GM06990 (cell line): ENCODE measurements at regions not wholly inside any gene's neighbourhood (a gene's known extent, or its start where the extent isn't known, plus 50 kb on each side); places are given as distances from the start of the nearest gene placed in this dataset.

Experiments used
- DNase-seq: peaks from one replicate; pipeline ENCODE4 v3.0.0-alpha.2; 2011; ENCODE audit not compliant: insufficient read length; ENCODE audit errors: extremely low read depth
- H3K27me3 ChIP-seq: replicated peaks from 2 replicates; pipeline ENCODE4 v1.6.0; 2011; ENCODE audit warnings: low read length; ENCODE audit not compliant: control insufficient read depth, insufficient read depth
- H3K36me3 ChIP-seq: 2 replicates; pipeline ENCODE4 v1.5.1; 2011; ENCODE audit warnings: low read length; ENCODE audit not compliant: control insufficient read depth, insufficient read depth
- H3K4me3 ChIP-seq: replicated peaks from 2 replicates; pipeline ENCODE4 v1.5.1; 2011; ENCODE audit warnings: low read depth, mild to moderate bottlenecking, control low read depth, low read length
- CTCF ChIP-seq: IDR thresholded peaks from 2 replicates; pipeline ENCODE4 v1.5.1; 2011; ENCODE audit warnings: low read length, control low read depth, mild to moderate bottlenecking, inconsistent platforms; ENCODE audit not compliant: insufficient read depth, poor library complexity, severe bottlenecking

GRCh38 chr17:65332375-65332774 is 195.2 kb downstream of the RGS9 start:
- no peak for TF ChIP-seq CTCF
- Histone ChIP-seq H3K27me3 (no peaks in the 10 kb centered on the region; the same call in 1 of the 2 replicates), H3K4me3 (no peak overlapping the region), H3K36me3 (no peaks in the 10 kb centered on the region)
- DNase-seq, result no peak

GRCh38 chr17:65328567-65328966 is 191.4 kb downstream of the RGS9 start:
- TF ChIP-seq CTCF, result no peak
- no peak for DNase-seq
- no peaks in the 10 kb centered on the region; the same call in 1 of the 2 replicates for H3K27me3 ChIP-seq
- H3K4me3 ChIP-seq, result no peak overlapping the region
- no peaks in the 10 kb centered on the region for H3K36me3 ChIP-seq

GRCh38 chr17:65324611-65325342 is 187.6 kb downstream of the RGS9 start:
- no peak for TF ChIP-seq CTCF
- Histone ChIP-seq H3K36me3 (no peaks in the 10 kb centered on the region), H3K27me3 (no peaks in the 10 kb centered on the region), H3K4me3 (no peak overlapping the region)
- DNase-seq, result no peak

GRCh38 chr17:65323049-65323448 is 185.9 kb downstream of the RGS9 start:
- no peak for DNase-seq
- H3K27me3 ChIP-seq, result no peaks in the 10 kb centered on the region; the same call in 1 of the 2 replicates
- H3K36me3 ChIP-seq, result no peaks in the 10 kb centered on the region
- no peak overlapping the region for H3K4me3 ChIP-seq
- TF ChIP-seq CTCF, result no peak

GRCh38 chr17:65320820-65321219 is 183.7 kb downstream of the RGS9 start:
- no peak for DNase-seq
- Histone ChIP-seq H3K36me3 (no peaks in the 10 kb centered on the region), H3K27me3 (no peaks in the 10 kb centered on the region; the same call in 1 of the 2 replicates), H3K4me3 (no peak overlapping the region)
- TF ChIP-seq CTCF, result no peak

GRCh38 chr17:65314212-65314611 is 177.0 kb downstream of the RGS9 start:
- H3K27me3 ChIP-seq, result peaks cover 2% of the 10 kb centered on the region
- TF ChIP-seq CTCF, result no peak
- no peaks in the 10 kb centered on the region for H3K36me3 ChIP-seq
- H3K4me3 ChIP-seq, result no peak overlapping the region
- DNase-seq, result no peak
